ENCODE measurements at regions not wholly inside any gene's neighbourhood (a gene's known extent, or its start where the extent isn't known, plus 50 kb on each side); places are given as distances from the start of the nearest gene placed in this dataset.

DNA sequence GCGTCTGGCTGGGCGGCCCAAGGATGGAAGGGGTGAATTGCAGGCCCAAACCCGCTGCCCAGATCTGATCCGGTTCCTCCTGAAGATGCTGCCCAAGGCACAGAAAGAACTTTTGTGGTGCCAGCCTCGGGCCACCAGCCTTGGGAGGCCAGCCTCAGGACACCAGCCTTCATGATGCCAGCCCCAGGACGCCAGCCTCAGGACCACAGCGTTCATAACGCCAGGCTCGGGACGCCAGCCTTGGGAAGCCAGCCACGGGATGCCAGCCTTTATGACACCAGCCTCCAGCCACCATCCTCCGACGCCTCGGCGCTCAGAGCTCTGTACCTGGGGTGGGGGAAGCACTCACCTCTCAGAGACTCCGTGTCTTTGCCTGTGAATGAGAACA, 107.8 kb downstream of the ADRA2C start:
- TF ChIP-seq, protein P1, sequence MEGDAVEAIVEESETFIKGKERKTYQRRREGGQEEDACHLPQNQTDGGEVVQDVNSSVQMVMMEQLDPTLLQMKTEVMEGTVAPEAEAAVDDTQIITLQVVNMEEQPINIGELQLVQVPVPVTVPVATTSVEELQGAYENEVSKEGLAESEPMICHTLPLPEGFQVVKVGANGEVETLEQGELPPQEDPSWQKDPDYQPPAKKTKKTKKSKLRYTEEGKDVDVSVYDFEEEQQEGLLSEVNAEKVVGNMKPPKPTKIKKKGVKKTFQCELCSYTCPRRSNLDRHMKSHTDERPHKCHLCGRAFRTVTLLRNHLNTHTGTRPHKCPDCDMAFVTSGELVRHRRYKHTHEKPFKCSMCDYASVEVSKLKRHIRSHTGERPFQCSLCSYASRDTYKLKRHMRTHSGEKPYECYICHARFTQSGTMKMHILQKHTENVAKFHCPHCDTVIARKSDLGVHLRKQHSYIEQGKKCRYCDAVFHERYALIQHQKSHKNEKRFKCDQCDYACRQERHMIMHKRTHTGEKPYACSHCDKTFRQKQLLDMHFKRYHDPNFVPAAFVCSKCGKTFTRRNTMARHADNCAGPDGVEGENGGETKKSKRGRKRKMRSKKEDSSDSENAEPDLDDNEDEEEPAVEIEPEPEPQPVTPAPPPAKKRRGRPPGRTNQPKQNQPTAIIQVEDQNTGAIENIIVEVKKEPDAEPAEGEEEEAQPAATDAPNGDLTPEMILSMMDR (IDR thresholded peaks at IDR 0.05), result no peak
- TF ChIP-seq POLR2AphosphoS5 (IDR thresholded peaks at IDR 0.05) (no peak), POLR2A (IDR thresholded peaks at IDR 0.05) (no peak)

All from prostate gland (tissue), 2 donors.